ENCODE measurements at regions not wholly inside any gene's neighbourhood (a gene's known extent, or its start where the extent isn't known, plus 50 kb on each side); places are given as distances from the start of the nearest gene placed in this dataset.
"Not testable (repeated sequence)": the region's sequence is repeated elsewhere in the genome, so short reads cannot be mapped to it uniquely, and the experiment has no call there.

DNA sequence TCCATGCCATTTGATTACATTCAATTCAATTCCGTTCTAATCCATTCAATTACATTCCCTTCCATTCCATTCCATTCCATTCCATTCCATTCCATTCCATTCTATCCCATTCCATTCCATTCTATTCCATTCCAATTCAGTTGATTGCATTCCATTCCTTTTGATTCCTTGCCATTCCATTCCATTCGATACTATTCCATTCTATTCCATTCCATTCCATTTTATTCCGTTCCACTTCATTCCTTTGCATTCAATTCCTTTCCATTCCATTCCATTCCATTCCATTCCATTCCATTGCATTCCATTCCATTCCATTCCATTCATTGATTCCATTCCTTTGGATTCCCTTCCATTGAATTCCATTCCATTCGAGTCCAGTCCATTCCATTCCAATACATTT, 2574.0 kb upstream of the TPTE start:
- Mint-ChIP-seq H3K36me3 (no peaks in the 10 kb centered on the region), H3K9me3 (peaks cover 100% of the 10 kb centered on the region), H3K27ac (no peak overlapping the region), H3K4me1 (ENCODE audit: low read depth in 2 of 2) (peaks cover 0 to 6% of the 10 kb centered on the region in 2 donors), H3K4me3 (no peak overlapping the region), H3K27me3 (no peaks in the 10 kb centered on the region)
- ATAC-seq = no peak
- no peak for DNase-seq (ENCODE audit: low spot score)

DNA sequence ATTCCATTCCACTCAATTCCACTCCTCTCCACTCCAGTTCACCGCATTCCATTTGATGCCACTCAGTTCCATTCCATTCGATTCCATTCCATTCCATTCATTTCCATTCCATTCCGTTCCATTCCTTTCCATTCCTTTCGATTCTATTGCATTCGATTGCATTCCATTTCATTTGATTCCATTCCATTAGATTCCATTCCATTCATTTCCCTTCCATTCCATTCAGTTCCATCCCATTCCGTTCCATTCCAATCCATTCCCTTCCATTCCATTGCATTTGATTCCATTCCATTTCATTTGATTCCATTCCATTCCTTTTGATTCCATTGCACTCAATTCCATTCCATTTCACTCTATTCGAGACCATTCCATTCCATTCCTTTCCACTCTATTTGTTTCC, 2572.7 kb upstream of the TPTE start:
- H3K4me3 Mint-ChIP-seq; H3K4me1 Mint-ChIP-seq (ENCODE audit: low read depth in 2 of 2); DNase-seq (ENCODE audit: low spot score); H3K27ac Mint-ChIP-seq; ATAC-seq; H3K36me3 Mint-ChIP-seq; H3K27me3 Mint-ChIP-seq: not testable (repeated sequence)
- peaks cover 100% of the 10 kb centered on the region for H3K9me3 Mint-ChIP-seq

DNA sequence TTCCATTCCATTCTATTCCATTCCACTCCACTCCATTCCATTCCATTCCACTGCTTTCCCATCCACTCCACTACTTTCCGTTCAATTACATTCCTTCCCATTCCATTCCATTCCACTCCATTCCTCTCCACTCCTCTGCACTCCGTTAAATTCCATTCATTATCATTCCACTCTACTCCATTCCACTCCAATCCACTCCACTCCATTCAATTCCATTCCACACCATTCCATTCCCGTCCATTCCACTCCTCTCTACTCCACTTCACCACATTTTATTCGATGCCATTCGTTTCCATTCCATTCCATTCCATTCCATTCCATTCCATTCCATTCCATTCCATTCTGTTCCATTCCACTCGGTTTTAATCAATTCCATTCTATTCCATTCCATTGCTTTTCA, 2571.5 kb upstream of the TPTE start:
- DNase-seq (ENCODE audit: low spot score); H3K4me3 Mint-ChIP-seq; H3K27ac Mint-ChIP-seq; H3K27me3 Mint-ChIP-seq; H3K36me3 Mint-ChIP-seq; ATAC-seq; H3K4me1 Mint-ChIP-seq (ENCODE audit: low read depth in 2 of 2): not testable (repeated sequence)
- H3K9me3 Mint-ChIP-seq = peaks cover 100% of the 10 kb centered on the region

DNA sequence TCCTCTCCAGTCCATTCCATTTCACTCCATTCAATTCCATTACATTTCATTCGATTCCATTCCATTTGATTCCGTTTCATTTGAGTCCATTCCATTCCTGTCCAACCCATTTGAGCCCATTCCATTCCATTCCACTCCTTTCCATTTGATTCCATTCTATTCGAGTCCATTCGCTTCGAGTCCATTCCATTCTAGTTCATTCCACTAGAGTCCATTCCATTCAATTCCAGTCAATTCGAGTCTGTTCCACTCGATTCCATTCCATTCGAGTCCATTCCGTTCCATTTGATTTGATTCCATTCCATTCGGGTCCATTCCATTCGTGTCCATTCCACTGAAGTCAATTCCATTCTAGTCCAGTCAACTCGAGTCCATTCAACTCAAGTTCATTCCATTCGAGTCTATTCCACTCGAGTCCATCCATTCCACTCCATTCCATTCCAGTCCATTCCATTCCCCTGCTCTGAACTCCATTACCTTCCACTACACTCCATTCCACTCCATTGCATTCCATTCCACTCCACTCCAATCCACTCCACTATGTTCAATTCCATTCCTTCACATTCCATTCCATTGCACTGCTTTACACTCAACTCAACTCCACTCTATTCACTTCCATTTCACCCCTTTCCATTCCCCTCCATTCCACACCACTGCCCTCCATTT, 2569.4 kb upstream of the TPTE start:
- Mint-ChIP-seq H3K4me3 (no peak overlapping the region), H3K27me3 (no peaks in the 10 kb centered on the region), H3K36me3 (no peaks in the 10 kb centered on the region), H3K4me1 (ENCODE audit: low read depth in 2 of 2) (peaks cover 0 to 4% of the 10 kb centered on the region in 2 donors), H3K9me3 (peaks cover 100% of the 10 kb centered on the region), H3K27ac (no peak overlapping the region)
- DNase-seq (ENCODE audit: low spot score) (no peak), ATAC-seq (no peak)

DNA sequence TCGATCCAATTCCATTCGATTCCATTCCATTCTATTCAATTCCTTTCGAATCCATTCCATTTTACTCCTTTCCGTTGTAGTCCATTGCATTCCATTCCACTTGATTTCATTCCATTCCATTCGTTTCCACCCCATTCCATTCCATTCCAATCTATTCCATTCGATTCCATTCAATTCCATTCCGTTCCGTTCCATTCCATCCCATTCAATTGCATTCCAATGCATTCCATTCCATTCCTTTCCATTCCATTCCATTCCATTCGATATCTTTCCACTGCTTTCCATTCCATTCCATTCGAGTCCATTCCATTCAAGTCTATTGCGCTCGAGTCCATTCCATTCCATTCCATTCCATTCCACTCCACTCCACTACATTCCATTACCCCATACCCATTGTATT, 2568.7 kb upstream of the TPTE start:
- Mint-ChIP-seq H3K4me1 (ENCODE audit: low read depth in 2 of 2) (peaks cover 3 to 5% of the 10 kb centered on the region in 2 donors), H3K27me3 (no peaks in the 10 kb centered on the region), H3K36me3 (no peaks in the 10 kb centered on the region), H3K4me3 (no peak overlapping the region), H3K9me3 (peaks cover 100% of the 10 kb centered on the region), H3K27ac (no peak overlapping the region)
- DNase-seq (ENCODE audit: low spot score) = no peak
- no peak for ATAC-seq

DNA sequence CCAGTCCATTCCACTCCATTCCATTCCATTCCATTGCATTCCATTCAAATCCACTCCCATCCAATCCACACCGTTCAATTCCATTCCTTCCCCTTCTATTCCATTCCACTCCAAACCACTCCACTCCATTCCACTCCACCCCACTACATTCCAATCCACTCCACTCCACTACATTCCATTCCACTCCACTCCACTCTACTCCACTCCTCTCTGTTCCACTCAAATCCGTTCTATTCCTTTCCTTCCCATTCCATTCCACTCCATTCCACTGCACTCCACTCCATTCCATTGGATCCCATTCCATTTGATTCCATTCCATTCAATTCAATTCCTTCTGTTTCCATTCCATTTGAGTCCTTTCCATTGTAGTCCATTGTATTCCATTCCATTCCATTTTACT, 2568.3 kb upstream of the TPTE start:
- H3K9me3 Mint-ChIP-seq = peaks cover 100% of the 10 kb centered on the region
- ATAC-seq = no peak
- DNase-seq (ENCODE audit: low spot score) = no peak
- H3K36me3 Mint-ChIP-seq = no peaks in the 10 kb centered on the region
- H3K27me3 Mint-ChIP-seq = no peaks in the 10 kb centered on the region
- H3K4me1 Mint-ChIP-seq (ENCODE audit: low read depth in 2 of 2) = peaks cover 0 to 7% of the 10 kb centered on the region in 2 donors
- no peak overlapping the region for H3K27ac Mint-ChIP-seq
- H3K4me3 Mint-ChIP-seq = no peak overlapping the region

DNA sequence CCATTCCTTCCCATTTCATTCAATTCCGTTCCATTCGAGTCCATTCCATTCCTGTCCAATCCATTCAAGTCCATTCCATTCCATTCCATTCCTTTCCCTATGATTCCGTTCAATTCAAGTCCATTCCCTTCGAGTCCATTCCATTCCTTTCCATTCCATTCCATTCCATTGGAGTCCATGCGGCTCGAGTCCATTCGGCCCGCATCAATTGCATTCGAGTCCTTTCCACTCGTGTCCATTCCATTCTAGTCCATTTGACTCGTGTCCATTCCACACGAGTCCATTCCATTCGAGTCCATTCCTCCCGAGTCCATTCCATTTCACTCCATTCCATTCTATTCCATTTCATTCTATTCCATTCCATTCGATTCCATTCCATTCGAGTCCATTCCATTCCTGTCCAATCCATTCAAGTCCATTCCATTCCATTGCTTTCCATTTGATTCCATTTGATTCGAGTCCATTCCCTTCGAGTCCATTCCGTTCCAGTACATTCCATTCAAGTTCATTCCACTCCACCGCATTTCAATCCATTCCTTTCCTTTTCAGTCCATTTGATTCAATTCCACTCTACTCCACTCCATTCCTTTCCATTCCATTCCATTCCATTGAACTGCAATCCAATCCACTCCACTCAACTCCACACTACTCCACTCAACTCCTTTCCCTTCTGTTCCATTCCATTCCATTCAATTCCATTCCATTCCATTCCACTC, 2565.9 kb upstream of the TPTE start:
- not testable (repeated sequence) for ATAC-seq

DNA sequence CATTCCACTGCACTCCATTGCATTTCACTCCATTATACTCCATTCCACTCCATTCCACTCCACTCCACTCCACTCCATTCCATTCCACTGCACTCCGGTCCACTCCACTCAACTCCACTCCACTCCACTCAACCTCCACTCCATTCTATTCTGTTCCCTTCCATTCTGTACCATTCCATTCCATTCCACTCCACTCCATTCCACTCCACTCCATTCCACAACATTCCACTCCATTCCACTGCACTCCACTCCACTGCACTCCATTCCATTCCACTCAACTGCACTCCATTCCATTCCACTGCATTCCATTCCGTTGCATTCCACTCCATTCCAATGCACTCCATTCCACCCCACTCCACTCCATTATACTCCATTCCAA, 2565.3 kb upstream of the TPTE start:
- DNase-seq (ENCODE audit: low spot score); H3K36me3 Mint-ChIP-seq; H3K27me3 Mint-ChIP-seq; H3K27ac Mint-ChIP-seq; H3K4me3 Mint-ChIP-seq; H3K4me1 Mint-ChIP-seq (ENCODE audit: low read depth in 2 of 2): not testable (repeated sequence)
- peak; percentile 37 to 52 for ATAC-seq
- peaks cover 76% of the 10 kb centered on the region for H3K9me3 Mint-ChIP-seq

More for the DNA sequence above, 2565.9 kb upstream of the TPTE start:
- DNase-seq (ENCODE audit: low spot score); H3K4me3 Mint-ChIP-seq; H3K27ac Mint-ChIP-seq; H3K27me3 Mint-ChIP-seq; H3K4me1 Mint-ChIP-seq (ENCODE audit: low read depth in 2 of 2); H3K36me3 Mint-ChIP-seq: not testable (repeated sequence)
- H3K9me3 Mint-ChIP-seq = peaks cover 82% of the 10 kb centered on the region

DNA sequence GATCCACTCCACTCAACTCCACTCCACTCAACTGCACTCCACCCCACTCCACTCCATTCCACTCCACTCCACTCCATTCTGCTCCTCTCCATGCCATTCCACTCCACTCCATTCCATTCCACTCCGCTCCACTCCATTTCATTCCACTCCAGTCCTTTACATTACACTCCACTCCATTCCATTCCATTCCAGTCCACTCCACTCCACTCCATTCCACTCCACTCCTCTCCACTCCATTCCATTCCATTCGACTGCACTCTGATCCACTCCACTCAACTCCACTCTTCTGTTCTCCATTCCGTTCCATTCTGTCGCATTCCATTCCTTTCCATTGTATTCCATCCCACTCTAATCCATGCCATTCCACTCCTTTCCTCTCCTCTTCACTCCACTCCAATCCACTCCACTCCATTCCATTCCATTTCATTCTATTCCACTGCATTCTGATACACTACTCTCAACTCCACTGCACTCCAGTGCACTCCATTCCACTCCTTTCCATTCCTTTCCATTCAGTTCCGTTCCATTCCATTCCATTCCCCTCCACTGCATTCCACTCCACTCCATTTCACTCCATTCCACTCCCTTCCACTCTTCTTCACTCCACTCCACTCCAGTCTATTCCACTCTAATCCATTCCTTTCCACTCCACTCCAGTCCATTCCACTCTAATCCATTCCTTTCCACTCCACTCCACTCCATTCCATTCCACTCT, 2564.2 kb upstream of the TPTE start:
- ATAC-seq = peak; percentile 45 to 46

DNA sequence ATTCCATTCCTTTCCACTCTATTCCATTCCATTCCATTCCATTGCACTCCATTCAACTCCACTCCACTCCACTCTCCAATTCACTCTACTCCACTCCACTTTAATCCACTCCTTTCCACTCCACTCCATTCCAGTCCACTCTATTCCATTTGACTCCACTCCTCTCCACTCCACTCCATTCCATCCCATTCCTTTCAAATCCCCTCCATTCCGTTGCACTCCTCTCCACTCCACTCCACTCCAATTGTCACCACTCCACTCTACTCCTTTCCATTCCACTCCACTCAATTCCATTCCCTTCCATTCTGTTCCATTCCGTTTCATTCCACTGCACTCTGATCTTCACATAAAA, 2563.7 kb upstream of the TPTE start:
- ATAC-seq (peak; percentile 34 to 41), DNase-seq (ENCODE audit: low spot score) (no peak)
- H3K4me1 Mint-ChIP-seq (ENCODE audit: low read depth in 2 of 2) = peaks cover 0 to 7% of the 10 kb centered on the region in 2 donors
- H3K9me3 Mint-ChIP-seq = peaks cover 63% of the 10 kb centered on the region
- H3K27ac Mint-ChIP-seq = no peak overlapping the region
- no peak overlapping the region for H3K4me3 Mint-ChIP-seq
- peaks cover 24% of the 10 kb centered on the region for H3K36me3 Mint-ChIP-seq
- H3K27me3 Mint-ChIP-seq = no peaks in the 10 kb centered on the region

More for the DNA sequence above, 2564.2 kb upstream of the TPTE start:
- not testable (repeated sequence) for DNase-seq (ENCODE audit: low spot score); H3K4me3 Mint-ChIP-seq; H3K27me3 Mint-ChIP-seq; H3K4me1 Mint-ChIP-seq (ENCODE audit: low read depth in 2 of 2); H3K27ac Mint-ChIP-seq
- Mint-ChIP-seq H3K9me3 (peaks cover 65% of the 10 kb centered on the region), H3K36me3 (peaks cover 19% of the 10 kb centered on the region)

Data from natural killer cell treated with Interleukin-12 subunit alpha and Interleukin-12 subunit beta and Interleukin-15 and Interleukin-18, amount 100 ng/mL, for 72 hours (primary cell).